ENCODE measurements at regions not wholly inside any gene's neighbourhood (a gene's known extent, or its start where the extent isn't known, plus 50 kb on each side); places are given as distances from the start of the nearest gene placed in this dataset.
"Not testable (repeated sequence)": the region's sequence is repeated elsewhere in the genome, so short reads cannot be mapped to it uniquely, and the experiment has no call there.

DNA sequence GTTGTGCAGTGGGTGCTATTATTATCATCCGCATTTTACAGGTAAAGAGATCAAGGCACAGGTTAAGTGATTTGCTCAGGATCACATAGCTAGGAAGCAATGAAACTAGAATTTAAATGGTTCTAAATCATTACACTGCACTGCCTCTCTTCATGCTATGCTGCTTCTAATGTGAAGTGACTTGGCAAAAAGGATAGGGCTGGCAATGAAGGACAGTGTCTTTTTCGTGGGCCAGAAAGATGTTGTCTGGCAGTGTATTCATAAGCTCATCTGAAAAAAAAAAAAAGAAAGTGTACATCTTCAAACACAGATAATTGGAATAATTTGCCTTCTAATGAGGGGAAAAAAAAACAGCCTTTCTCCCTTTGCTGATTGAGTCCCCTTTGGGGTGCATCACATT, 132.2 kb upstream of the FUNDC1 start:
- no peak for DNase-seq

DNA sequence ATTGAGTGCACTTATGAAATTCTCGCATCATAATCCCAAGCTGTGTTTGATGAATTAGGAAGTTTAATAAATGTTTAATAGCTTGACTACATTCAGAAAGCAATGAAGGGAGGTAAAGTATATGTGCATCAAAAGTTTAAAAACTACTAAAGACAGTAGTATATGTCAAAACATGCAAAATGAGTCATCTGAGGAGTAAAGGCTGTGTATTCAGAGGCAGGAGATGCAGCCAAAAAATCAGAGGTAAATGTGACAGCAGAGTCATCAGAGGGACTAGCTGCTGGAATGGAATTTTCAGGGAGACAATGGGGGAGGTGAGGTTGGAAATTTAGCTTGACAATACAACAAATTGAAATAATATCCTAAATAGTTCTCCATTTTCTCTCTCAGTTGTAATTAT, 127.0 kb upstream of the FUNDC1 start:
- no peak for DNase-seq

DNA sequence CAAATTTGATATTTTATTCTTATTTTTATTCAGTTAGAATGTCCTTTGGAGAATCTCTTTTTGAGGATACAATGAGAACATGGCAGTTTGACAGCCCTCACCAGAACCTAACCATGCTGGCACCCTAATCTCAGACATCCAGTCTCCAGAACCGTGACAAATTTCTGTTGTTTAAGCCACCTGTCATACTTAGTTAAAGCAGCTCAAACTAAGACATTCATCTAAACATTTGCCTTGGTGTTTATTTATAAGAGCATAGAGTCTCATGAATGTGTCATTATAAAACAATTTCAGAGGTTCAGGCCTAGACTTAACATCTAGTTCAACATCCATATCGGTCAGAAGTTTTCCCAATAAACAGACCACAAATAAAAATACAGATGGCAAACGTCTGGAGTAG, 125.1 kb upstream of the FUNDC1 start:
- no peak for DNase-seq

DNA sequence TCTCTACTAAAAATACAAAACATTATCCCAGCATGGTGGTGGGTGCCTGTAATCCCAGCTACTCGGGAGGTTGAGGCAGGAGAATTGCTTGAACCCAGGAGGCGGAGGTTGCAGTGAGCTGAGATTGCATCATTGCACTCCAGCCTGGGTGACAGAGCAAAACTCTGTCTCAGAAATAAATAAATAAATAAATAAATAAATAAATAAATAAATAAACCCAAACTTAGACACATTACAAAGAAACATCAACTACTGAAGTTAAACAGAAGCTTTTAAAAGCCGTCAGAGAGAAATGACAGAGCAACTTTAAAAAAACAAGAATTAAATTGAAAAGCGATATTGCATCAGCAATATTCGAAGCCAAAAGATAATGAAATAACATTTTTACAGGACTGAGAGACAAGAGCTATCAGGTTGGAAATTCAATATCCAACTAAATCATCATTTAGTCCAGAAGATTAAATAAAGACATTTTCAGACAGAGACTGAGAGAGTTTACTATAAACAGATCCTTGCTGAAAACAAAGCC, 115.1 kb upstream of the FUNDC1 start:
- DNase-seq: not testable (repeated sequence)

DNA sequence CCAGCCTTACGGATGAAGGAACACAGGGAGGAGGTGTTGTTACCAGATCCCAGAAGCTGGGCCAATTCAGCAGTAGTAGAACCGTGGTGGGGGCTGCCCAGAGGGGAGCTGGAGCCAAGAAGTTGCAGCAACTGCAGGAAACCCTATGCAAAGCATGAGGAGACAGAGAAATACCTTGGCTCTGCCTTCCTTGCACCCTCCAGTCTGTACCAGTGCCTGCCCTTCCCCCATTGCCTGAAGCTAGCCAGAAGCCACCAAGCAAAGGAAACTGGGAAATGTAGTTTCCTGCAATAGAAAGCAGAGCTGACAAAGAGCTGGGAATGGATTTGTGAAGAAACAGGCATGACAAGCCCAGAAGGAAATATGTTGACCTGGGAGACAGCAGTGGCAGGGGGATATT, 108.7 kb upstream of the FUNDC1 start:
- DNase-seq: no peak

DNA sequence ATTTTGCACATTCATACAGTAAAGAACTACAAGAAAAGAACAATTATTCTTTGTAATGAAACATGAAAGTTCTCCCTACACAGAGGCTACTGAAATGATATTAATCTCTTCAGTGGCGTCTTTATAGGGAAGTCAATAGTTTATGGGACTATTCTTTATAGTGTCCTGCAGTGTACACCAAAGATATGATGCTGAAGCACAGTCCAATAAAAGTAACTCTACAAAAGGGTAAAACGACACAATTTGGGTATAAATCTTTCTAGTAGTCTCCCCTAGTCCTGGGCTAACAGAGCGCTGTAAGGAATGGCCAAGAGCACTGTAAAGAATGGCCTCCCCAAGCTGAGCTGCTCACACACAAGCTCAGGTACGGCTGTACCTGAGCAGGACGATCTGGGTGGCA, 101.1 kb upstream of the FUNDC1 start:
- DNase-seq: no peak

DNA sequence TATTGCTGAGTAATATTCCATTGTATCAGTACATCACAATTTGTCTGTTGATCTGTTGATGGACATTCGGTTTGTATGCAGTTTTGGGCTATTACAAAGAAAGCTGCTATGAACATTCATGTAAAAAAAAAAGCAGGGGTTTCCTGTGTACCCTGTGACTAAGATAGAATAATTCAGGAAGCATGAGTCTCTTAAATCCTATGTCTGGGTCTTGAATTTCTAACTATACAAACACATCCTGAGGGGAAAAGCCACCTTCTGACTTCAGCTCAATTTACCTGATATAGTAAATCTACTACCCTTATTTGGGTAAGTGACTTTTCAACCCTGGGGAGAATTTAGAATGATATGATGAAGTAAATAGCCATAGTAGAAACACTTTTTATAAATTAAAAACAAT, 94.6 kb upstream of the FUNDC1 start:
- no peak for DNase-seq

DNA sequence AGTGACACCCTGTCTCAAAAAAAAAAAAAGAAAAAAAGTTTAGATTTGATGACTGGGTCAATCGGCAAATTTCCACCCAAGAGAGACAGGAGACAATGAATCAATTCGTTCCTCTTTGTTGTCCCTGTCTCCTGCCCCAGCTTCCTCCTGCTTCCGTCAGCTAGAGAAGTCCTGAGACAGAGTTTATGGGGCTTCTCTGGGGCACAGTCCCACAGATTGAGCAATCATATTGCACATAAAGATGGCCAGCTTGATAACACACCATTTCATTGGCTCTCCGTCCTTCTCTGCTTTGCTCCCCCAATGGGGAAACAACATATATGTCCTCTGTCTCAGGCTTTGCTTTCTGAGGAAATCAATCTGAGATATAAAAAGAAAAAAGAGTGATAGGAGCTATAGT, 78.4 kb upstream of the FUNDC1 start:
- no peak for DNase-seq

DNA sequence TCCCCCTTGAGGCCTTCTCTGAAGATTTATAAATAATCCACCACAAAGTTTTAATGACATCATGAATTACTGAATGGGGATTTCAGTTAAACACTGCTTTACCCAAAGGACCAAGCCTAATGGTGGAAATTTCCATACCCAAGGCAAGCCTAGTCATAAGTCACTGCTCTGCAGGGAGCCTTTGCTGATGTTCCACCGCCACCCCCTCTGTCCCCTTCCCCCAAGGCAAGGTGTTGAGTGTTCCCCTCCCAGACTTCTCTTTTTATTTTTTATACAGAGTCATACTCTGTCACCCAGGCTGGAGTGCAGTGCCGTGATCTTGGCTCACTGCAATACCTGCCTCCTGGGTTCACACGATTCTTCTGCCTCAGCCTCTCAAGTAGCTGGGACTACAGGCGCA, 76.4 kb upstream of the FUNDC1 start:
- no peak for DNase-seq

DNA sequence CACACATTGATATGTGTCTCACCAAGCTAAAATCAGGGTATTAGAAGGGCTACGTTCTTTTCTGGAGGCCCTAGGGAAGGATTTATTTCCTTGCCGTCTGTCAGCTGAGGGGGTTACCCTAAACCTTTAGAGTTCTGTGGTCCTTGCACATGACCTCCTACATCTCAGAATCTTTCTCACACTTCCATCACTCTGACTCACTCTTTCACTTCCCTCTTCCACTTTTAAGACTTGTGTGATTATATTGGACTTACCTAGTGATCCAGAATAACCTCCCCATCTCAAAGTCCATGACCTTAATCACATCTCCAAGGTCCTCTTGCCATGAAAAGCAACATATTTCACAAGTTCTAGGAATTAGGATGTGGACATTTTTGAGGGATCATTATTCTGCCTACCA, 53.6 kb upstream of the FUNDC1 start:
- DNase-seq: no peak

Data from NCI-H2107 (cell line).